ENCODE measurements at regions not wholly inside any gene's neighbourhood (a gene's known extent, or its start where the extent isn't known, plus 50 kb on each side); places are given as distances from the start of the nearest gene placed in this dataset.
A peak's percentile ranks its signal among the peaks of the same experiment; 100 is the strongest.

GRCh38 chr14:98249476-98249875, 1022.5 kb downstream of the BCL11B start:
- DNase-seq (ENCODE audit: low read depth), result peak; percentile 79
- H3K4me3 ChIP-seq (ENCODE audit: low read depth, low read length), result no peak overlapping the region
- TF ChIP-seq CTCF (IDR thresholded peaks at IDR 0.05; ENCODE audit: control insufficient read depth, extremely low read depth, insufficient read depth), result no peak

GRCh38 chr14:98252820-98253219, 1019.2 kb downstream of the BCL11B start:
- H3K4me3 ChIP-seq (ENCODE audit: low read depth, low read length), result no peak overlapping the region
- no peak for TF ChIP-seq CTCF (IDR thresholded peaks at IDR 0.05; ENCODE audit: control insufficient read depth, extremely low read depth, insufficient read depth)
- no peak for DNase-seq (ENCODE audit: low read depth)

GRCh38 chr14:98259881-98260280, 1012.1 kb downstream of the BCL11B start:
- no peak for TF ChIP-seq CTCF (IDR thresholded peaks at IDR 0.05; ENCODE audit: control insufficient read depth, extremely low read depth, insufficient read depth)
- DNase-seq (ENCODE audit: low read depth), result no peak
- no peak overlapping the region for H3K4me3 ChIP-seq (ENCODE audit: low read depth, low read length)

- no peak overlapping the region for H3K4me3 ChIP-seq (ENCODE audit: low read depth, low read length)
- DNase-seq (ENCODE audit: low read depth), result no peak
- no peak for TF ChIP-seq CTCF (IDR thresholded peaks at IDR 0.05; ENCODE audit: control insufficient read depth, extremely low read depth, insufficient read depth)
Observed at GRCh38 chr14:98262566-98262965, 1009.4 kb downstream of the BCL11B start.

GRCh38 chr14:98269533-98269932, 1002.5 kb downstream of the BCL11B start:
- no peak overlapping the region for H3K4me3 ChIP-seq (ENCODE audit: low read depth, low read length)
- no peak for TF ChIP-seq CTCF (IDR thresholded peaks at IDR 0.05; ENCODE audit: control insufficient read depth, extremely low read depth, insufficient read depth)
- no peak for DNase-seq (ENCODE audit: low read depth)

GRCh38 chr14:98270201-98270600, 1001.8 kb downstream of the BCL11B start:
- no peak for TF ChIP-seq CTCF (IDR thresholded peaks at IDR 0.05; ENCODE audit: control insufficient read depth, extremely low read depth, insufficient read depth)
- H3K4me3 ChIP-seq (ENCODE audit: low read depth, low read length), result no peak overlapping the region
- no peak for DNase-seq (ENCODE audit: low read depth)

- DNase-seq (ENCODE audit: low read depth), result no peak
- no peak for TF ChIP-seq CTCF (IDR thresholded peaks at IDR 0.05; ENCODE audit: control insufficient read depth, extremely low read depth, insufficient read depth)
Observed at GRCh38 chr14:98274596-98274995, 997.4 kb downstream of the BCL11B start.

More at GRCh38 chr14:98274596-98274995, 997.4 kb downstream of the BCL11B start:
- H3K4me3 ChIP-seq (ENCODE audit: low read depth, low read length), result no peak overlapping the region

All from LNCaP clone FGC (cell line).